ENCODE measurements at regions not wholly inside any gene's neighbourhood (a gene's known extent, or its start where the extent isn't known, plus 50 kb on each side); places are given as distances from the start of the nearest gene placed in this dataset.

- H3K4me3 ChIP-seq (ENCODE audit: low read length): no peak overlapping the region
- no peaks in the 10 kb centered on the region for H3K27me3 ChIP-seq (ENCODE audit: control insufficient read depth, low read length)
- H3K36me3 ChIP-seq (ENCODE audit: control insufficient read depth, low read length): no peaks in the 10 kb centered on the region
- no peak overlapping the region for H3K4me2 ChIP-seq (ENCODE audit: low read length)
- no peaks in the 10 kb centered on the region for H3K9me2 ChIP-seq (replicated peaks; ENCODE audit: control insufficient read depth, low read length)
- H3K79me2 ChIP-seq (ENCODE audit: control insufficient read depth, low read length): no peaks in the 10 kb centered on the region
- TF ChIP-seq EZH2phosphoT487 (IDR thresholded peaks at IDR 0.05; ENCODE audit: borderline replicate concordance, low read length) (no peak), CTCF (IDR thresholded peaks at IDR 0.05; ENCODE audit: low read depth, low read length, poor library complexity, severe bottlenecking) (no peak)
- H3K27ac ChIP-seq (ENCODE audit: low read depth, low read length): no peak overlapping the region
- H3K9me3 ChIP-seq (ENCODE audit: control insufficient read depth, insufficient read depth, low read length): peaks cover 4% of the 10 kb centered on the region; the same call in 1 of the 2 replicates
- no peaks in the 10 kb centered on the region for H3F3A ChIP-seq (ENCODE audit: control insufficient read depth, insufficient read depth)
- no peaks in the 10 kb centered on the region for H3K4me1 ChIP-seq (ENCODE audit: control insufficient read depth, low read length)
- H4K20me1 ChIP-seq (ENCODE audit: control insufficient read depth, insufficient read depth, low read depth, low read length): no peaks in the 10 kb centered on the region
Observed at GRCh38 chr10:33826186-33826585, 491.7 kb upstream of the NRP1 start.

GRCh38 chr10:33822774-33823173 lies 488.3 kb upstream of the NRP1 start:
- Histone ChIP-seq H3K36me3 (ENCODE audit: control insufficient read depth, low read length) (no peaks in the 10 kb centered on the region), H4K20me1 (ENCODE audit: control insufficient read depth, insufficient read depth, low read depth, low read length) (no peaks in the 10 kb centered on the region), H3K4me3 (ENCODE audit: low read length) (no peak overlapping the region), H3K4me1 (ENCODE audit: control insufficient read depth, low read length) (peaks cover 10% of the 10 kb centered on the region), H3K9me3 (ENCODE audit: control insufficient read depth, insufficient read depth, low read length) (no peaks in the 10 kb centered on the region), H3K27ac (ENCODE audit: low read depth, low read length) (no peak overlapping the region), H3K9me2 (replicated peaks; ENCODE audit: control insufficient read depth, low read length) (no peaks in the 10 kb centered on the region), H3K4me2 (ENCODE audit: low read length) (no peak overlapping the region), H3K27me3 (ENCODE audit: control insufficient read depth, low read length) (no peaks in the 10 kb centered on the region), H3K79me2 (ENCODE audit: control insufficient read depth, low read length) (no peaks in the 10 kb centered on the region), H3F3A (ENCODE audit: control insufficient read depth, insufficient read depth) (no peaks in the 10 kb centered on the region)
- TF ChIP-seq EZH2phosphoT487 (IDR thresholded peaks at IDR 0.05; ENCODE audit: borderline replicate concordance, low read length) (no peak), CTCF (IDR thresholded peaks at IDR 0.05; ENCODE audit: low read depth, low read length, poor library complexity, severe bottlenecking) (no peak)

- H3K9me2 ChIP-seq (replicated peaks; ENCODE audit: control insufficient read depth, low read length): no peaks in the 10 kb centered on the region
- H3K27me3 ChIP-seq (ENCODE audit: control insufficient read depth, low read length): no peaks in the 10 kb centered on the region
- H3F3A ChIP-seq (ENCODE audit: control insufficient read depth, insufficient read depth): no peaks in the 10 kb centered on the region
- no peaks in the 10 kb centered on the region for H3K36me3 ChIP-seq (ENCODE audit: control insufficient read depth, low read length)
- H3K4me3 ChIP-seq (ENCODE audit: low read length): no peak overlapping the region
- no peaks in the 10 kb centered on the region for H4K20me1 ChIP-seq (ENCODE audit: control insufficient read depth, insufficient read depth, low read depth, low read length)
- no peak overlapping the region for H3K27ac ChIP-seq (ENCODE audit: low read depth, low read length)
- TF ChIP-seq EZH2phosphoT487 (IDR thresholded peaks at IDR 0.05; ENCODE audit: borderline replicate concordance, low read length): no peak
- no peak for TF ChIP-seq CTCF (IDR thresholded peaks at IDR 0.05; ENCODE audit: low read depth, low read length, poor library complexity, severe bottlenecking)
- H3K9me3 ChIP-seq (ENCODE audit: control insufficient read depth, insufficient read depth, low read length): no peaks in the 10 kb centered on the region
- peaks cover 10% of the 10 kb centered on the region for H3K4me1 ChIP-seq (ENCODE audit: control insufficient read depth, low read length)
- H3K79me2 ChIP-seq (ENCODE audit: control insufficient read depth, low read length): no peaks in the 10 kb centered on the region
- no peak overlapping the region for H3K4me2 ChIP-seq (ENCODE audit: low read length)
Observed at GRCh38 chr10:33820531-33820930, 486.1 kb upstream of the NRP1 start.

GRCh38 chr10:33819206-33819605 lies 484.7 kb upstream of the NRP1 start:
- H3K4me2 ChIP-seq (ENCODE audit: low read length): no peak overlapping the region
- TF ChIP-seq EZH2phosphoT487 (IDR thresholded peaks at IDR 0.05; ENCODE audit: borderline replicate concordance, low read length) (no peak), CTCF (IDR thresholded peaks at IDR 0.05; ENCODE audit: low read depth, low read length, poor library complexity, severe bottlenecking) (no peak)
- H3K9me2 ChIP-seq (replicated peaks; ENCODE audit: control insufficient read depth, low read length): no peaks in the 10 kb centered on the region
- no peaks in the 10 kb centered on the region for H4K20me1 ChIP-seq (ENCODE audit: control insufficient read depth, insufficient read depth, low read depth, low read length)
- H3K9me3 ChIP-seq (ENCODE audit: control insufficient read depth, insufficient read depth, low read length): no peaks in the 10 kb centered on the region
- no peak overlapping the region for H3K4me3 ChIP-seq (ENCODE audit: low read length)
- H3K36me3 ChIP-seq (ENCODE audit: control insufficient read depth, low read length): no peaks in the 10 kb centered on the region
- H3F3A ChIP-seq (ENCODE audit: control insufficient read depth, insufficient read depth): no peaks in the 10 kb centered on the region
- H3K27ac ChIP-seq (ENCODE audit: low read depth, low read length): no peak overlapping the region
- no peaks in the 10 kb centered on the region for H3K27me3 ChIP-seq (ENCODE audit: control insufficient read depth, low read length)
- H3K4me1 ChIP-seq (ENCODE audit: control insufficient read depth, low read length): peaks cover 10% of the 10 kb centered on the region
- H3K79me2 ChIP-seq (ENCODE audit: control insufficient read depth, low read length): no peaks in the 10 kb centered on the region
